Vagina (tissue), 2 donors: ENCODE measurements at regions not wholly inside any gene's neighbourhood (a gene's known extent, or its start where the extent isn't known, plus 50 kb on each side); places are given as distances from the start of the nearest gene placed in this dataset.
"Not testable (repeated sequence)": the region's sequence is repeated elsewhere in the genome, so short reads cannot be mapped to it uniquely, and the experiment has no call there.

ENCODE experiments used
- DNase-seq, 2 donors: peaks; one replicate each; pipeline ENCODE4 v3.0.0-alpha.2; 2017; ENCODE audit errors: extremely low spot score in 2 of 2
- H3K27ac ChIP-seq: fragments of 200-600 bp; sonication (generic); one replicate; pipeline ENCODE4 v1.5.1; 2019
- H3K27me3 ChIP-seq: fragments of 200-600 bp; sonication (generic); one replicate; pipeline ENCODE4 v1.5.1; 2019
- H3K36me3 ChIP-seq, 2 donors: fragments of 200-600 bp; sonication (generic); one replicate each; pipeline ENCODE4 v1.5.1; 2017 to 2019
- H3K4me1 ChIP-seq: fragments of 200-600 bp; sonication (generic); one replicate; pipeline ENCODE4 v1.5.1; 2019
- H3K4me3 ChIP-seq, 2 donors: fragments of 200-600 bp; sonication (generic); 1 replicate in 1 of 2; 2 replicates in 1 of 2; pipeline ENCODE4 v1.5.1; 2016 to 2019
- H3K9me3 ChIP-seq: fragments of 200-600 bp; sonication (generic); one replicate; pipeline ENCODE4 v1.5.1; 2019
- POLR2A ChIP-seq, 2 donors: fragments of 450-650 bp; IDR thresholded peaks; one replicate each; pipeline ENCODE4 v1.6.1; 2017; ENCODE audit warnings: antibody characterized with exemption in 2 of 2, mild to moderate bottlenecking in 2 of 2, moderate library complexity in 2 of 2
- POLR2AphosphoS5 ChIP-seq, 2 donors: sonication (generic); formaldehyde crosslinking; IDR thresholded peaks; one replicate each; pipeline ENCODE4 v1.9.0; 2017; ENCODE audit warnings: antibody characterized with exemption in 2 of 2, mild to moderate bottlenecking in 2 of 2, low read depth in 1 of 2; ENCODE audit not compliant: insufficient read depth in 1 of 2
- intact Hi-C: fragments of 100-400 bp; cut with DNase I; formaldehyde crosslinking; loops from one replicate; pipeline ENCODE4 v1.15.1; 2023
- TF ChIP-seq, protein P1 (sequence below), 3 experiments: fragments of 450-650 bp in 2 of 3; fragments of 200-600 bp in 1 of 3; sonication (generic) in 1 of 3; IDR thresholded peaks; one replicate each; pipeline ENCODE4 v1.5.1; 2017 to 2019; ENCODE audit warnings: antibody characterized with exemption in 3 of 3, mild to moderate bottlenecking in 2 of 3, moderate library complexity in 2 of 3

DNA sequence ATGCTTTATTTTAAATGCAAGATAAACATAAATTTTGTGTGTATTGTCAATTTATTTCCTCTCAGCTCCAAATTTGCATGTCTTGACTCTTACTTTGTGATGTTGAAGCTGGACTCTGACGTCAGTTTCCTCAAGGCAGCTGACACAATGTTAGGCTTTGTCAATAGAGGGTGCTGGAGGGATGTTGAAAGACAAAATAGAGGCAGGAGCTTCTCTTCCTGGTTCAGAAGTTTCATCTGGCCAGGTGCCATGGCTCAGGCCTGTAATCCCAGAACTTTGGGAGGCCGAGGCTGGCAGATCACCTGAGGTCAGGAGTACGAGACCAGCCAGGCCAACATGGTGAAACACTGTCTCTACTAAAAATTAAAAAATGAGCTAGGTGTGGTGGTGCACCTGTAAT lies 408.6 kb downstream of the GBE1 start:
- Histone ChIP-seq H3K27ac (no peak overlapping the region), H3K9me3 (no peaks in the 10 kb centered on the region), H3K27me3 (no peaks in the 10 kb centered on the region), H3K36me3 (no peaks in the 10 kb centered on the region), H3K4me3 (no peak overlapping the region), H3K4me1 (no peaks in the 10 kb centered on the region)
- intact Hi-C loops, result no loop called here
- no peak for DNase-seq
- TF ChIP-seq, protein P1, sequence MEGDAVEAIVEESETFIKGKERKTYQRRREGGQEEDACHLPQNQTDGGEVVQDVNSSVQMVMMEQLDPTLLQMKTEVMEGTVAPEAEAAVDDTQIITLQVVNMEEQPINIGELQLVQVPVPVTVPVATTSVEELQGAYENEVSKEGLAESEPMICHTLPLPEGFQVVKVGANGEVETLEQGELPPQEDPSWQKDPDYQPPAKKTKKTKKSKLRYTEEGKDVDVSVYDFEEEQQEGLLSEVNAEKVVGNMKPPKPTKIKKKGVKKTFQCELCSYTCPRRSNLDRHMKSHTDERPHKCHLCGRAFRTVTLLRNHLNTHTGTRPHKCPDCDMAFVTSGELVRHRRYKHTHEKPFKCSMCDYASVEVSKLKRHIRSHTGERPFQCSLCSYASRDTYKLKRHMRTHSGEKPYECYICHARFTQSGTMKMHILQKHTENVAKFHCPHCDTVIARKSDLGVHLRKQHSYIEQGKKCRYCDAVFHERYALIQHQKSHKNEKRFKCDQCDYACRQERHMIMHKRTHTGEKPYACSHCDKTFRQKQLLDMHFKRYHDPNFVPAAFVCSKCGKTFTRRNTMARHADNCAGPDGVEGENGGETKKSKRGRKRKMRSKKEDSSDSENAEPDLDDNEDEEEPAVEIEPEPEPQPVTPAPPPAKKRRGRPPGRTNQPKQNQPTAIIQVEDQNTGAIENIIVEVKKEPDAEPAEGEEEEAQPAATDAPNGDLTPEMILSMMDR (IDR thresholded peaks at IDR 0.05), result no peak
- no peak for TF ChIP-seq POLR2AphosphoS5 (IDR thresholded peaks at IDR 0.05; ENCODE audit: insufficient read depth in 1 of 2, low read depth in 1 of 2)
- no peak for TF ChIP-seq POLR2A (IDR thresholded peaks at IDR 0.05)

DNA sequence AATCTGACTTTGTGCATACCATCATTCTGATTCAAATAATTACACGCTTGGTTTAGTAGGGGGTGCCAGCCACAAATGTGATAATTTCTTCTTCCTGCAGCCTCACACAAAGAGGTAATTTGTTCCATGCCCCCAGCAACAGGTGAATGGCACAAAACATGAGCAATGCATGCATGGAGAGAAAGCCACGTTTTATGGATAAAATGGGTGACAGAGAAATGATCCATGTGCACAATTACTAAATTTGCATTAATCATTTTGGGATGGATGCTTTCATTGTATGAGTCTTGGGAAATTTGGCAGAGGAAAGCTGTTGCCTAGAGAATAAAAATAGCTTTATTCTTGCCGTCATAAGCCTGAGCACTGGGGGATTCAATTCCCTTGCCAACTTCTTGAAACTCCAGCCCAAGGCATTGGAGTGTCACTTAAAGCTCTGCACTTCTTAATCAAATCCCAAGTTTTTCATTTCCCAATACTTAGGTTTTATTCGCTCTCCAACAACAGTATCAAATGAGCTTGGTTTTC lies 411.6 kb downstream of the GBE1 start:
- no peaks in the 10 kb centered on the region for H3K27me3 ChIP-seq
- no peak for TF ChIP-seq POLR2AphosphoS5 (IDR thresholded peaks at IDR 0.05; ENCODE audit: insufficient read depth in 1 of 2, low read depth in 1 of 2)
- TF ChIP-seq POLR2A (IDR thresholded peaks at IDR 0.05), result no peak
- TF ChIP-seq, protein P1 (IDR thresholded peaks at IDR 0.05), result no peak
- no peaks in the 10 kb centered on the region for H3K36me3 ChIP-seq
- H3K9me3 ChIP-seq, result no peaks in the 10 kb centered on the region
- DNase-seq, result no peak
- H3K4me3 ChIP-seq, result no peak overlapping the region
- H3K4me1 ChIP-seq, result no peaks in the 10 kb centered on the region
- H3K27ac ChIP-seq, result no peak overlapping the region
- intact Hi-C loops, result no loop called here

DNA sequence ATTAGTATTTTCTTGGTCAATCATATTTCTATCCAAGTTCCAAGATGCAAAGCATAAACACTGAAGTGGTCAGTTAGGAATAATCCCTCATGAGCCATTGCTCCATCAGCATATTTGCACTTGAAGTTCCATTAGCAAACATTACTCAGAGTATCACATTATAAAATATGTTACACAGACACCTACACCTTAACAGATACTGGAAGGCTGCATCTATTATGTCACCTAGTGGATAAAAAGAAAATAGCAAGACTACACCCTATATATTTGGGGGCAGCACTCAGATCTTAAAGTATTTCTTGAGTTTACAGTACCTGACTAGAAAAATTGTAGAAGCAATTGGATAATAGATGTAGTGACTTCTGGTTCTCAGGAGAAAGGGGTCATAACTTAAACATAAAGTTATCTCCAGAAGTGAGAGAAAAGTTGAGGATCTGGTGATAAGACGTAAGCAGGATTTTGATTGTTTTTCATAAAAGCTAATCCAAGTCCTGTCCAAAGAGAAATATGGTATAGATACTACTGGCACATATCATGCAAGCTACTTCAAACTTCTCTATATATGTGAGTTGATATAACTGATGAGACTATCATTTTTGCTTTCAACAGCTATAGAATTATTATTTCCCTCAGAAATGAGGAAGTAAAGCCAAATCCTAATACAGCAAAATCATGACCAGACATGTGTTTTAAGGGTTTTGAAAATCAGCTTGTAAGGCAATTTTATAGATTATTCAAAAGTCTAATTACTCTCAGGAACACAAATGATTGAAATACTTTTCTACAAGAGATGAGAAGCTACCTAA lies 422.2 kb downstream of the GBE1 start:
- H3K27me3 ChIP-seq, result no peaks in the 10 kb centered on the region
- H3K36me3 ChIP-seq, result no peaks in the 10 kb centered on the region
- H3K27ac ChIP-seq, result no peak overlapping the region
- H3K9me3 ChIP-seq, result no peaks in the 10 kb centered on the region
- H3K4me3 ChIP-seq, result no peak overlapping the region
- intact Hi-C loops, result no loop called here
- no peak for TF ChIP-seq POLR2A (IDR thresholded peaks at IDR 0.05)
- no peak for TF ChIP-seq POLR2AphosphoS5 (IDR thresholded peaks at IDR 0.05; ENCODE audit: insufficient read depth in 1 of 2, low read depth in 1 of 2)
- TF ChIP-seq, protein P1 (IDR thresholded peaks at IDR 0.05), result no peak
- no peaks in the 10 kb centered on the region for H3K4me1 ChIP-seq
- no peak for DNase-seq

DNA sequence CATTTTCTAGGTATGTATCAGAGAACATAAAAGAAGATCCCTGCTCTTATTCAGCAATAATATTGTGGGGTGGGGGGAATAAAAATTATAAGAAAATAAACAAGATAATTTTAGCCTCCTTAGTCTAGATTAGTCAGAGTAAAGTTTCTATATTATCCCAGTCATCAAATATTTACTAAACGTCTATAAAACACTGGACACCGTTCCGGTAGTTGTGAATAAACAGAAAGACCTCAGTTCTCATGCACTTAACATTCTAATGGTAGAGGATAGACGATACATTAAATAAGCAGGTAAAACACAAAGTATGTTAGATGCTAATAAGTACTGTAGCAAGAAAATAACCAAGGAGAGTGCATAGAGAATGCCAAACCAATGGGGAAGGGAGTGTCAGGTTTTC lies 425.0 kb downstream of the GBE1 start:
- H3K36me3 ChIP-seq, result no peaks in the 10 kb centered on the region
- TF ChIP-seq POLR2AphosphoS5 (IDR thresholded peaks at IDR 0.05; ENCODE audit: insufficient read depth in 1 of 2, low read depth in 1 of 2) (no peak), POLR2A (IDR thresholded peaks at IDR 0.05) (no peak)
- TF ChIP-seq, protein P1 (IDR thresholded peaks at IDR 0.05), result no peak
- no peaks in the 10 kb centered on the region for H3K4me1 ChIP-seq
- H3K4me3 ChIP-seq, result no peak overlapping the region
- intact Hi-C loops, result no loop called here
- no peak for DNase-seq
- H3K9me3 ChIP-seq, result no peaks in the 10 kb centered on the region
- no peak overlapping the region for H3K27ac ChIP-seq
- no peaks in the 10 kb centered on the region for H3K27me3 ChIP-seq

DNA sequence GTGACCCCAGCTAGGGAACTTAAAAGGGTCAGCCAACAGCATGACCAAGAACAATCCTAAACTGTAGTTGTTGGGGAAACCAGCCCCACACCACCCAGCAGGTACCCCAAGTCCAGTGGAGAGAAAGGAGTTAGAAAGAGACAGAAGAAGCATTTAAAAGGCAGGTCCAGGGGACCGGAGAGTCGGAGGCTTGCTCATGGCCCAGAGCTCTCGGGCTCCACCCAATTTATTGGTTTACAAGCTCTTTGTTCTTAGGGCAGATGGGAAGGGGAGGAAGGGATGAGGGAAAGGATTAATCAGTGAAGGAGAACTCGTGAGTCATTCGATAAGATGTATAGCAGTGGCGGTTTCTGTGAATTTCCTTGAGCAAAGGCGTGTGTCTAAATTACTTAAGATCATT lies 431.6 kb downstream of the GBE1 start:
- DNase-seq, H3K36me3 ChIP-seq, H3K9me3 ChIP-seq, H3K27me3 ChIP-seq, H3K4me3 ChIP-seq, intact Hi-C loops, H3K4me1 ChIP-seq, H3K27ac ChIP-seq: not testable (repeated sequence)
